ENCODE measurements at regions not wholly inside any gene's neighbourhood (a gene's known extent, or its start where the extent isn't known, plus 50 kb on each side); places are given as distances from the start of the nearest gene placed in this dataset.

DNA sequence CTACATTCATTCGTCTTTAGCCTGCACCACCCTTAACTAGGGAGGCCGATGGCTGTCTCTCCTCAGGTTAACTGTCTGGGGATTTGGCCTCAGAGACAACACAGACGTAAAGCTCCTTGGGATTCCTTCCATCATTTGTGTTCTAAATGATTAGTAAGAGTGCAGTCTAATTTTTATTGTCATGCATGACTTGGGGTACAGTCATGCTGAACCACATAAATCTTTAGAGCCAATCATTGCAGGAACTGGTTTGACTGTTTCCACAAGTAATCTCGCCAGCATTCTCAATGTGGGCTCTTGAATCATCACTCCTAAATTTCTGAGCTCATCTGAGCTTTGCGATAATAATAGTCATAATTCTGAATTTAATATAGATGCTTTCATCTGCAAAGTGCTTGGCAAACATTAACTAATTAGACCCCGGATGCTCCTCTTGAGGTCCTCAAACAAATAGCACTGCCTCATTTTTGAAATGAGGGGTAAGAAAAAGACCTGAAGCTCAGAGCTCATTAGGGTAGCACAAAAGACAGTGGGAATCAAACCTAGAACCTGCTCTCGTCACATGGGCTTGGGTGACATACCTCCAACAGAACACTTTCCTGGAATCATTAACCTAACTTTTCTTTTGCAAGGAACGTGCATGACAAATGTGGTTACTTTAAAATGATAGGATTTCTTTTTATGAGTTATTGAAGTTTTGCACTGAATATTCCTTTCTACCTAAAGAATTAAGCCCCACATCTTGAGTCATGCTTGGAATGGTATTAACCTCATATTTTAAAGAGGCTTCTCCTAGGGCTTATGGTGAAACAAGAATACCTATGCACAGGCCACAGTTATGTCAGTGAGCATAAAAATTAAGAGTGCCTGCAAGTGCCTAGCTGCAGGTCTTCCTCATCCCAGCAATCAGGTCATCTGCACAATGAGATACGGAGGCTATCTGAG, 118.9 kb upstream of the NRP1 start:
- DNase-seq = no peak

DNA sequence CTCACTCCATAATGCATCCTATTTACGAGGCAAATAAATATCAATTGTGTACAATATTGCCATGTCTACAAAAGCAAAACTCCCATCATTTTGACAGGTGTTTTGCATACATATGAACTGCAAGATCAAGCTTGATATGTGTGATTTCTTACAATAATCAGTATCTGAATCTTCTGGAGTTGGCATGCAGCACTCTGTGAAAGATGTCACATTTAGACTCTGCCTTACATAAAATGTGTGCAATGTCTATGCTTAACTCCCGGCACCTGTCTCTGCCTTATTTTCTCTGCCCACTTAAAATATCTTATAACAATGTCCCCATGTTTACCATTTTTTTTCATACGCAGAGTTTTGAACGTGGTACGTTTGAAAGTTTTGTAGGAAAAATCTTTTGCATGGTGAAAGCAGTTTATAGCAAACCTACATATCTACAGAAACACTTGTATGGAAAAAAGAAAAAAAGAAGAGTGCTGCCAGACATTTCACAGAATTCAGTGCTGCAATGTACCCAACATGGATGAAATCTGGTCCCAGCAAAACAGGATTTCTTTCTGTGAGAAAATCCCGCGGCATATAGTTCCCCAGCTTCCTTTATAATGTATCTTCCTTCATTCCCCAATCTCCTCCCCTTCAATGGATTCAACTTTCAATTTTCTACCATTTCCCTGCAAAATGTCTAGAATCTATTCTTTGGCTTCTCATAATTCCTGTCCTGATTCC, 114.1 kb upstream of the NRP1 start:
- DNase-seq = no peak

- DNase-seq = peak; percentile 20
These were observed 107.1 kb upstream of the NRP1 start for GRCh38 chr10:33441561-33441960.

GRCh38 chr10:33434933-33435332, 100.5 kb upstream of the NRP1 start:
- peak; percentile 88 for DNase-seq

DNA sequence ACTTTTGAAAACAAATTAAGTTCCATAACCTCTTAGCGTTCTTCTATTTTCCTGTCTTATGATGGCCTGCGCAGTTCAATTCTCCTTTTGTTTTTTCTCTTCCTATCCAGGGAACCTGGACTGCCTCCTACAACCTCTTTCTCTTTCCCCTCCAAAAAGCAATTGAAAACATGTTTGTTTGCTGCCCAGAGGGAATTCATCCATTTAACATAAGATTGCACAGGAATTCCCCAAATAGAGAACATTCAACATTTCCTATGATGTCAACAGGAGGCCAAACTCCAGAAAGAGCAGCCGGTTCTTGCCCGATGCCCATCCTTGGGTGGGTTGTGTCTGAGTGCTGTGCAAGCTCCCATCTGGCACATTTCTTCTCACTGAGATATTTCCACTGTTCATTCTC, 94.2 kb upstream of the NRP1 start:
- no peak for DNase-seq

GRCh38 chr10:33423154-33423529, 88.7 kb upstream of the NRP1 start:
- no peak for DNase-seq

DNA sequence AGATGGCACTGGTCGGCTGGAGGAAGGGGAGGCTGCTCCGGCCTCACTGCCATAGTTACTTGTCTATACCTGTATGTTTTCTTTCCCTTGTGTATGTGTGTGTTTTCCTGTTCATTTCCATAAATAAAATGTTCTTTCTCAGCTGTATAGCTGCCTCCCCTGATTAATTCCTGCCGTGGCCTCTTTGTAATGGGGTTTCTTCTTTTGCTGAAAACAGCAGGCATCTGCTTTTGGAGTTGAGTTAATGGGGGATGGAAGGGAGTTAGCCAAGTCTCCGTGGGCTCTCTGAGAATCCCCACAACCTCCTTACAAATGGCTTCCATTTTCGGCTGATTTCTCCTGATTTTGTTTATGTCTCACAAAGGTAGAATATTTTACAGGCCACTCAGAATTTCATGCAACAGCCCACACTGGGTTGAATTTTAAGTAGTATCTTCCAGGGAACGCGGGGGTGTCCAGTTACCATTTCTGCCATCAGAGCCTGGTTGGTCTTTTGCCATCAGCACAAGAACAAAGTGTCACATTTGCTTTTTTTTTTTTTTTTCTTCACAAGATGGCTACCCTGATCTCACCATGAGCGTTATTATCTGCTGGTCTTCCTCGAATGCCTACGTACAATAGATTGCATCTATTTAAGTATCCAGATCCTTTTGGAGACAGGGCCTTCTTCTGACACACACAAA, 88.1 kb upstream of the NRP1 start:
- DNase-seq = no peak

GRCh38 chr10:33421789-33422462, 87.5 kb upstream of the NRP1 start:
- DNase-seq = peak; percentile 15

DNA sequence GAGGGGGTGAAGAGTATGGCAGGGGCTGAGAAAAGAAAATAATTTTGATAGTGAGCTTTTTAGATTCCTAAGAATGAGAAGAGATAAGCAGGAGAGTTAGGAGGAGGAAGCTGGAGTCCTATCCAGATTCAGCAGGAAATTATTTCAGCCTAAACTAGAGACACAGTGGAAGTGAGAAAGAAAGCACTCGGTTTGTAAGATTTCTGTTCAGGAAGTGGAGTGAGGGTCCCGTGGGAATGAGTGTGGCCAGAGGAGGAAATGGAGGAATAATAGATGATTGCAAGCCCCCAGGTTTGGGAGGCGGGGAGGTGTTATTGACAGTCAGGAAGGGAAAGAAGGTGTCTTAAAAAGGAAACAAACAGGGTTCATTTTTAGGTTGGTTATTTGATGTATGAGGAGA, 84.8 kb upstream of the NRP1 start:
- peak; percentile 51 for DNase-seq

- peak; percentile 85 for DNase-seq
These were observed 83.8 kb upstream of the NRP1 start for GRCh38 chr10:33418301-33418700.

DNA sequence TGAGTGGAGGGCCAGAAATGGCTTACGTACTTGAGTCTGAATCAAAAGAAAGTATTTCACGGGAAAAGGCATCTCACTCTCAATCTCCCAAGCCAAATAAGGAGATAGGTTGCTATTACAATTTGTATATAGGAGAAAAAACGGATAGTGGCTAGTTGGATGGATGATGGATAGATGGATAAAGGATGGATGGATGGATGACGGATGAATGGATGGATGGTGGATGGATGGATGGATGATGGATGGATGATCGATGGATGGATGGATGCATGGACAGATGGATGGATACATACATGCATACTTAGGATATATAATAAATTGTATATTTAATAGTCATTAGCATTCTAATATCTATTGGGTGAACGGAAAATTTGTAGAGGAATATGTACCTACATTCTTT, 82.2 kb upstream of the NRP1 start:
- DNase-seq = no peak

DNA sequence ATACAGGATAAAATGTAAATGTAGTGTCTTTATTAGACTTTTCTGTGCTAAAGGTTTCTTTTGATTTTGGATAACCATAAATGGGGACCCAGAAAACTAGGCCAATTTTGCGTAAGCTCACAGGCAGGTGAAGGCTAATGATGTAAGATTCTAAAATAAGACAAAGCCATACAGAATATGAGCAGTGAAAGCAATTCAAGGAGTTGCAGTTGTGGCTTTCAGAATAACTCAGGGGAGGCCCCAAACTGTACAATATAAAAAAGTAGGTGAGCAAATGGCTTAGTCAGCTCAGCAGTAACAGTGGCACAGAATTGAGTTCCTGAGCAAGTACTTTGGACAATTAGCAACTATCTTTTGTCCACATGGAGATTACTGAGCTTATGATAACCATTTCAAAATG, 81.7 kb upstream of the NRP1 start:
- DNase-seq = no peak

DNA sequence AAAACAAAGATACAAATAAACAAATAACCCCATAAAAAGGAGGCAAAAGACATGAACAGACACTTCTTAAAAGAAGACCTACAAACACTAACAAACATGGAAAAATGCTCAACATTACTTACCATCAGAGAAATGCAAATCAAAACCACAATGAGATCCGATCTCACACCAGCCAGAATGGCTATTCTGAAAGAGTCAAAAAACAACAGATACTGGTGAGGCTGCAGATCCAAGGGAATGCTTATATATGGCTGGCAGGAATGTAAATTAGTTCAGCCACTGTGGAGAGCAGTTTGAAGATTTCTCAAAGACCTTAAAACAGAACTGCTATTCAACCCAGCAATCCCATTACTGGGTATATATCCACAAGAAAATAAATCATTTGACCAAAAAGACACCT, 80.4 kb upstream of the NRP1 start:
- DNase-seq = no peak

GRCh38 chr10:33412653-33413361, 78.3 kb upstream of the NRP1 start:
- DNase-seq = peak; percentile 98

DNA sequence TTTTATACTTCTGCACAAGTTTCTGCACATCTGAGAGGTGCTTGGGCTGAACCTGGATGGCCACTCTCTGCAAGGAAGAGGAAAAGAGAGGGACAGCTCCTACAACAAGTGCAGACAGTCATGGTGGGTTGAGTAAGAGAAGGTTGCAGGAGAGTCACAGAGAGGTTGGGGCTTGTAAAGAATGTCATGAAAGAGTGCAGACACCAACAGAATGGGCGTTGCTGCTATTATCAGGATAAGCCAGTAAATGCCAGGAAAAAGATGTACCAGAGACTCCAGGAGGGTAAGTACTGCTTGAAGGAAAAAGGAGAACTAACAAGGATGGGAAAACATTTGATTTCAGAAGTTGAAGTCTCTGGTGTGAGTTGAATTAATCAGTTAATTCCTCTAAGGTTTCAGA, 77.8 kb upstream of the NRP1 start:
- peak; percentile 54 for DNase-seq

- DNase-seq = no peak
These were observed 76.4 kb upstream of the NRP1 start for GRCh38 chr10:33410860-33411234.

DNA sequence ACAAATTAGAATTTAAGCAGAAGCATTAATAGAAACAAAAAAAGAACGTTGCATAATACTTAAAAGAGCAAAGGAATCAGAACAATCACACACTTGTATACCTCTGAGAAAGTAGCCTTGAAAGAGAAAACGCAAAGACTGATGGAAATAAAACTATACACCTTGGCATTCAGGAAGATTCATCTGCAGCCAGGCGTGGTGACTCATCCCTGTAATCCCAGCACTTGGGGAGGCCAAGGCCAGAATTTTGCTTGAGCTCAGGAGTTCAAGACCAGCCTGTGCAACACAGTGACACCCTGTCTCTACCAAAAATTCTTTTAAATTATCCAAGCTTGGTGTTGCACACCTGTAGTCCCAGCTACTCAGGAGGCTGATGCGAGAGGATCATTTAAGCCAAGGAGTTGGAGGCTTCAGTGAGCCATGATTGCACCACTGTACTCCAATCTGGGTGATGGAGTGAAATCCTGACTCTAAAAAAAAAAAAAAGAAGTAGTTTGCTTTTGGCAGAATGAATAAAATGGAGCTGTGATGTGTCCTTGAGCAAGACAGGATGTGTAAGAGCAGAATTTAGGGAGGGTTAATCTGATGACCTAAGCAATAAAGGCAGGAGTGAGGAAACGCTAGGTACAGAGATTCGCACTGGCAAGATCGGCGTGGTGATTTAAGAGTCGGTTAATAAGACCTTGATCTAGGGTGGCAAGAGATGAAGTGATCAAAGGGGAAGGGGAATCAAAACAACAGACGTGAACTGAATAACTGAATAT, 75.8 kb upstream of the NRP1 start:
- DNase-seq = peak; percentile 44

DNA sequence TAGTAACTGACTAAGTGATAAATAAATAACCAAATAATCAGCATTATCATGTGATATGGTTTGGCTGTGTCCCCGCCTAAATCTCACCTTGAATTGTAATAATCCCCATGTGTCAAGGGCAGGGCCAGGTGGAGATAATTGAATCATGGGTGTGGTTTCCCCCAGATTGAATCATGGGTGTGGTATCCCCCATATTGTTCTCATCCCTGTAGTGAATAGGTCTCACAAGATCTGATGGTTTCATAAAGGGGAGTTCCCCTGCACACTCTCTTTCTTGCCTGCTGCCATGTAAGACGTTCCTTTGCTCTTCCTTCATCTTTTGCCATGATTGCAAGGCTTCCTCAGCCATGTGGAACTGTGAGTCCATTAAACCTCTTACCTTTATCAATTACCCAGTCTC, 72.1 kb upstream of the NRP1 start:
- no peak for DNase-seq

GRCh38 chr10:33402220-33403073, 68.0 kb upstream of the NRP1 start:
- no peak for DNase-seq

DNA sequence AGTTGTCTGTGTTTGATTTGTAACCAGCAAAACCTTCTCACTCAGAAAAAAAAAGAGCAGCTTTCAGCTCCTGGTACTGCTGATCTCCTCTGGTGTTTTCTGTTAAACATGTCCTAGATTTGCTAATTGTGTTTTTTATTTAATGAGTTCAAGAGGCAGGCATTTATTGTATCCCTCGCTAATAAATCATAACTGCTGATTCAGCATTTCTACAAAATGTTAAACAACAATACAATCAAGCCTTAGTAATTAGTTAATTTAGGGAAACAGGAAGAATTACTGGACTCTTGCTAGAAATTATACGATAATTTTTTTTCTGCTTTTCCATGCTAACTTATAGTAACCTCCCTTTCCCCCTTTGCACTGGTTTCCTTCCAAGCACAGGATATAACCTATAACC, 66.8 kb upstream of the NRP1 start:
- DNase-seq = no peak

- DNase-seq = no peak
These were observed 64.3 kb upstream of the NRP1 start for GRCh38 chr10:33398796-33399195.
